UCSD-AML1 (cell line): ENCODE measurements at regions not wholly inside any gene's neighbourhood (a gene's known extent, or its start where the extent isn't known, plus 50 kb on each side); places are given as distances from the start of the nearest gene placed in this dataset.
A peak's percentile ranks its signal among the peaks of the same experiment; 100 is the strongest.

Experiments
- DNase-seq: peaks from one replicate; lab custom pipeline; 2025; ENCODE audit not compliant: unreplicated experiment; lab: John Stamatoyannopoulos, UW

GRCh38 chr13:50587645-50588373 lies 255.7 kb downstream of the DLEU7 start:
- no peak for DNase-seq

DNA sequence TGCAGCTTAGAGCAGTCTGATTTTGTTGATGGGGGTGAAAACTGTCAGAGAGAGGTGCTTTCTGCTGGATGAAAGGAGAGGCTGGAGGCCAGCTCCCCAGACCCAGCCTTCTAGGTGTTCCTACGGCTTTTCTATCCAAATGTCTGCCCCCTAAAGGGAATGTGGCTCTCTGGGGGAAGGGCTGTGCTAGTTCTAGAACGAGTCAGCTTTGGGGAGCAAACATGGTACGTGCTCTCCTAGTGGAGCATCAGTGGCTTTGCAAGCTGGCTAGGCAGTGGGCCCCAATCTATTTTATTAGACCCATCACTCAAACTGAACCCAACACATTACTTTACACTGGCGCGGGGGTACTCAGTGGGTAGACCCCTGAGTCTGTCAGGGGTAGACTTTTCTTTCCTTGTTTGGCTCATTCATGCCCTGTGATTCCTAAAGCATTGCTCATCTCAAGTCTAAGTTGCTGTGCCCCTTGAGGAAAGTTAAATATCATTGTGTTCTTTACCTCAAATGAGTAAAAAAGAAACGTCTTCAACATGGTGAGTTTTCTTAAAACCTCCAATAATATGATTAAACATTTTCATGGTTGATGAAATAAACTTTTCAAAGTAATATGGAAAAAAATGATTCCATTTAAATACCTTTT lies 254.9 kb downstream of the DLEU7 start:
- DNase-seq: no peak

GRCh38 chr13:50589139-50589538 lies 254.4 kb downstream of the DLEU7 start:
- DNase-seq: no peak

GRCh38 chr13:50589651-50590054 lies 253.8 kb downstream of the DLEU7 start:
- DNase-seq: no peak

- no peak for DNase-seq
Observed at GRCh38 chr13:50592412-50593155, 250.9 kb downstream of the DLEU7 start.

GRCh38 chr13:50593207-50593606 lies 250.3 kb downstream of the DLEU7 start:
- no peak for DNase-seq

DNA sequence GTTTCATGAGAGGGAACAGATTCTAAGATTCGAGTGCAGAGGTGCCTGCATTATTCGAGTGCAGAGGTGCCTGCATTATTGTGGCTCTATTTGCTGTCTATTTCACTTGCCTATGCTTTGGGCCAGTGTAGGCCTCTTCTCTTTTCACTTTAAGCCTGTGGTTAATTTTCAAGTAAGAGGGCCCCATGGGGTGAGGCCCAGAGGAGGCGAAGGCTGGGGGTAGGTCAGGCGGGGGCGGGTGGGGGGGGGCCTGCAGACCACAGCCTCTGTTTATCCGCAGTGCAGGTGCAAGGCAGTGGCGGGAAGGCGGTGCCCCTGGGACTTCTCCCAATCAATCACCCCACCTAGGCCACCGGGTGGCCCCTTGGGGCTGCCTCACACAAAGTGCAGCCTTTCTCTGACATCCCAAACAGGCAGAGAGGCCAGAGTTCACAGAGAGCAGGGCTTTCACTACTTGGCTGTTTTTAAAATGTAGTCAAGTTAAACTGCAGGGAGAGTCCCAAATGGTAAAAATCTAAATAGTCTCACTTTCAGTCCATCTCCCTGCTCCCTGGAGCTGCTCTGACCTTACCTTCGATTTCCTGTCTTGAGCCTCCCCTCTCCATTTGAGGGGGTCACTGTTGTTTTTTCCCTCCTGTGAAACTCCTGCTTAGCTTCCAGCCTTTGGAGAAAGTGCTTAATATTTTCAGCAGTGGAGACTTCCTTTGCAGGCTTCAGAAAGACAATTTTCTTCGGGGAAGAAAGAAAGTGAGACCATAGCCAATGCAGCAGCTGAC lies 249.0 kb downstream of the DLEU7 start:
- peak; percentile 23 for DNase-seq

GRCh38 chr13:50595196-50595595 lies 248.3 kb downstream of the DLEU7 start:
- DNase-seq: no peak

DNA sequence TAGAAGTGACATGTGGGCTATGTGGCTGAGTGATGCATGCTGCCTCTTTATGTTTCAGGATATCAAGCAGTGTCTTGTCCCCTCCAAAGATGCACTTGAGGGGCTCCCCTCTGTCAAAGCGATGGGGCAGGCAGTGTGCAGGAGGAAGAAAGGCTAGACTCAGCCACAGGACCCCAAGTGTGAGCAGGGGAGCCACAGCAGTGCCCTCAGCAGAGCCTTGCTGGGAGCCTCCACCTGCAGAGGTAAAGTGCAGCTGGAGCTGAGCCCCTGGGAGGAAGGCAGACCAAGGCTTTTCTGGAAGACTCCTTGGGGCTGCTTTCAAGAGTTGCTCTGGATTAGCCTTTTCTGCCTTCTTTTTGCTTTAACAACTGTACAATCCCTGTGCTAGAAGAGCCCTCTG lies 247.3 kb downstream of the DLEU7 start:
- DNase-seq: no peak

GRCh38 chr13:50596776-50597203 lies 246.7 kb downstream of the DLEU7 start:
- DNase-seq: no peak

GRCh38 chr13:50598338-50598737 lies 245.2 kb downstream of the DLEU7 start:
- no peak for DNase-seq

- DNase-seq: no peak
Observed at GRCh38 chr13:50599046-50599445, 244.4 kb downstream of the DLEU7 start.

GRCh38 chr13:50599927-50600326 lies 243.6 kb downstream of the DLEU7 start:
- DNase-seq: no peak

GRCh38 chr13:50608370-50608769 lies 235.1 kb downstream of the DLEU7 start:
- no peak for DNase-seq

DNA sequence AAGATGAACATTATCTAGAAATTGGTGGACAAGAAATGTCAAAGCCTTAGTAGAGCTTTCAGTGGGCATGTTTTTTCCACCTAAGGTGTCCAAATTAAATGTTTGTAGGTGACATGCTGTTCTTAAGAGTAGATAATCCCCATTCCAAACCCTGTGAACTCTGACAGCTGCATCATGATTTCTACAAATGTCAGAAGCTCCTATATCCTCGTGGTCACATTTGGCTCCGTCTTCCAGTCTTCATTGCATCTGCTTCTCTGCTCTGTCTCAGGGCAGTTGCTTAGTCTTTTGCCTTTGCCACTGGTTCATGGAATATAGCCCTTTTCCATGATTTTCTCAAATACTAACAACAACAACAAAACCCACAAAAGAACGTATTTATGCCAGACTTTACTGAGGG lies 234.5 kb downstream of the DLEU7 start:
- no peak for DNase-seq

- DNase-seq: no peak
Observed at GRCh38 chr13:50610238-50610637, 233.3 kb downstream of the DLEU7 start.

GRCh38 chr13:50611117-50611781 lies 232.2 kb downstream of the DLEU7 start:
- DNase-seq: no peak

DNA sequence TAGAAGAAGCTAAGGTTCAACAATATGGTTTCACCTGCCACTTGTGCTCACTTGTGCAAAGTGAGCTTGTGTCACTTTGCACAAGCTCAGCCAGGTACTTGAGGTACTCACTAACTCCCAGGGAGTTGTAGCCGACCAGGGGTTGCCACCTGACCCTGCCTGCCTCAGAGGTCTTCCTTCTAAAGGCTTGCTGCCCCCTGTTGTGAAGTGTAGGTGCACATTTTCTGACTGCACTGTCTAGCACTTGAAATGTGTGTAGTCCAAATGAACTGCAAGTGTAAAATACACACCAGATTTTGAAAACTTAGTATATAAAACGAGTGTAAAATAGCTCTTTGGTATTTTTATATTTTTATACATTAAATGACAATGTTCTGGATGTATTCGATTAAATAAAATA lies 230.8 kb downstream of the DLEU7 start:
- DNase-seq: no peak

GRCh38 chr13:50613356-50613831 lies 230.1 kb downstream of the DLEU7 start:
- DNase-seq: no peak

- DNase-seq: no peak
Observed at GRCh38 chr13:50615234-50615633, 228.3 kb downstream of the DLEU7 start.

DNA sequence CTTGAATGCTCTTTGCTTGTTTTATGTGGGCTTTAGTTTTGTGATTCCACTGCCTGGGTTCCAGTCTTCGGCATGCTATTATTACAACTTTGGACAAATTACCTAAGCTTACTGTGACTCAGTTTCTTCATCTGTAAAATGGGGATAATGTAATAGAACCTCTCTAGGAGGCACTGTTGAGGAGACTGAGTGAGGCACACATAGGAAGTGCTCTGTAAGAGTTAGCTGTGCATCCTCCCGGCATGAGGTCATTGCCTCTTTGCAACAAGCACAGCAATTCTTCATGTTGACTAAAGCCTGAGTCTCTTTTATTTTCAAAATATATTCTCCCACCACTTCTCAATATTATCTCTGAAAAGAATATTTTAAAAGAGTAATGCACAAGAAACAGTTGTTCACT lies 227.4 kb downstream of the DLEU7 start:
- DNase-seq: no peak
